IPS DF 4.7 (cell line): ENCODE measurements at regions not wholly inside any gene's neighbourhood (a gene's known extent, or its start where the extent isn't known, plus 50 kb on each side); places are given as distances from the start of the nearest gene placed in this dataset.

Source experiments
- DNase-seq: peaks from one replicate; pipeline ENCODE4 v3.0.0-alpha.2; 2013; ENCODE audit warnings: low spot score; ENCODE audit errors: extremely low read depth

DNA sequence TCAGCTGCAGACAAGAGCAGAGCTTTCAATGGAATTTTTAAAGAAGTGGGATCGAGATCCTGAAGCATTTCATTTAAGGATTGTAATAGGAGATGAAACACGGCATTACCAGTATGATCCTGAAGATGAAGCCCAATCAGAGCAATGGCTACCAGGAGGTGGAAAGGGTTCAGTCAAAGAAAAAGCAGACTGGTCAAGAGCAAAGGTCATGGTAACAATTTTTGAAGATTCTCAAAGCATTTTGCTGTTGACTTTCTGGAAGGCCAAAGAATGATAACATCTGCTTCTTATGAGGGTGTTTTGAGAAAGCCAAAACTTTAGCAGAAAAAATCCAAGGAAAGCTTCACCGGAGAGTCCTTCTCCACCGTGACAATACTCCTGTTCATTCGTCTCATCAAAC, 204.3 kb upstream of the EEA1 start:
- DNase-seq: no peak

DNA sequence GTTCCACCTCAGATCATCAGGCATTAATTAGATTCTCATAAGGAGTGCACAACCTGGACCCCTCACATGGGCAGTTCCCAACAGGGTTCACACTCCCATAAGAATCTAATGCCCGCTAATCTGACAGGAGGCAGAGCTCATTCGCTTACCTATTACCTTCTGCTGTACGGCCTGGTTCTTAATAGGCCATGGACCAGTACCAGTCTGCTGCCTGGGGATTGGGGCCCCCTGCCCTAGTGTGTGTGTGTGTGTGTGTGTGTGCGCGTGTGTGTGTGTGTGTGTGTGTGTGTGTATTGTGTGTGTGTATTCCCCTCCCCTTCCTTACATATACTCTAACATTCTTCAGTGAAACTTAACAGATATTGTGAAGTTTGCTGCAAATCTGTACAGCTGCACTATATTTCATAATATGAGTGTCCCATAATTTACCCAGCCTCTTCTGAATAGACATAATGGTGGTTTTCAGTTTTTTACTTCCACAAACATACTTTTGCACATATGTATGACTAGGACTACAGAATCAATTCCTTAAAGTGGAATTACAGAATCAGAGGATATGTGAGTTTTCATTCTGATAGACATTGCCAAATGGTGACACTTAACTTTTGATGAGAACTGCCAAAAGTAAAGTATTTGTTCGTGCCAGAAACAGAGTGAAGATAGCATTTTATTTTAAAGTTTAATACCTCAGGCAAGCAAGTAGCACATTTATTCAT, 205.2 kb upstream of the EEA1 start:
- DNase-seq: no peak

DNA sequence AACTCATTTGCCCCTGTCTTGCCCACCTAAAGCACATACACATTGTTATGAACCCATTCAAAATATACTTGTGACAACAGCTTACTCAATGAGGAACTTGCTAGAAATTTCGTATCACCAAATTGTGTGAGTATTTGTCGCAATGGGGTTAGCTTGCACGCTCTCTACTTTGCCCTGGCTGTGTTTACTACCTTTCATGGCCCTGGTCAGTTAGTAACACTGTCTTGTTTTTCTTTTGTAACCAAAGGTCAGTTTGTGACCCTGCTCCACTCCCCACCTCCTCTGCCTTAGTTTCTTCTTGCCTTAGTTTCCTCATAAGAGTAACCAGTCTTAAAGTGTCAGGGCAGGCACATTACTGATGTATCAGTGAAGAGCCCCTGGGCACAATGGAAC, 205.8 kb upstream of the EEA1 start:
- DNase-seq: no peak

DNA sequence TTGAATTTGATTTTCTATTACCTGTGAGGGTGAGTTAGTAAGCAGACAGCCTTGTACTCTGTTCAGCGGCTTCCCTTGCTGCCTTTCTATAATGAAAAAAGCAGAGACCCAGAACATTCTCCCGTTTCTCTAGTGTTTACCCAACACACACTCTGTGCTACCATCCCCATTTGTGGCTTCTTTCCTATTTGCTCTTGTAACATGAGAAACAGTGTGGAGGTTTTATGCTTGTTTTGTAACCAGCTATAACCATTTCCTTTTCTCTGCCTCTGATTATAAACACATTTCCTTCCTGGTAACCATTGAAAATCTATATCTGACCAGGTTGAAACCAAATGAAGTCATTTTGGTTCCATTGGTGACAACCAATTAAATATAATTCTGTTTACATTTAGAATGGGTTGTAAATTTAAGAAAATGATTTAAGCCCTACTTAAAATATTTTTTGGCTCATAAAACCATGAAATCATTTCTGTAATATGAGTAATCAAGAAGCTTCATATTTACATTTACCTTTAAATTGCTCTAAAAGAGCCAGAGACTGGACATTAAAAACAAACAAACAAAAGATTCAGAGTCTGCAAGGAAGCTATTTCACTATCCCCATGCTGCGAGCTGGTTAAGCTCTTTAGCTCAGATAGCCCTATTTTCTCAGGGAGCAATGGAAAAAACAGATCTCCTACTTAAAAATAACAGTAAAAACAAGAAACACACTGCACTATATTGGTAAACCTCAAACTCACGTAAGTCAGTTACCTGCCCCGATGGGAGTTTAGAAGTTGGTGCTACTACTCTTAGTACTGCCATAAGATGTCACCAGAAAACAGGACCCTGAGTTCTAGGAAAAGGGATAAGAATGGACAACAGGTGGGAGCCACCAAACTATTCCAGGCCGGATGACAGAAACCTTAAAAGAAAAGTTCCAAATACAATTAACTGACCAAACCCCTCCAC, 206.5 kb upstream of the EEA1 start:
- DNase-seq: no peak

DNA sequence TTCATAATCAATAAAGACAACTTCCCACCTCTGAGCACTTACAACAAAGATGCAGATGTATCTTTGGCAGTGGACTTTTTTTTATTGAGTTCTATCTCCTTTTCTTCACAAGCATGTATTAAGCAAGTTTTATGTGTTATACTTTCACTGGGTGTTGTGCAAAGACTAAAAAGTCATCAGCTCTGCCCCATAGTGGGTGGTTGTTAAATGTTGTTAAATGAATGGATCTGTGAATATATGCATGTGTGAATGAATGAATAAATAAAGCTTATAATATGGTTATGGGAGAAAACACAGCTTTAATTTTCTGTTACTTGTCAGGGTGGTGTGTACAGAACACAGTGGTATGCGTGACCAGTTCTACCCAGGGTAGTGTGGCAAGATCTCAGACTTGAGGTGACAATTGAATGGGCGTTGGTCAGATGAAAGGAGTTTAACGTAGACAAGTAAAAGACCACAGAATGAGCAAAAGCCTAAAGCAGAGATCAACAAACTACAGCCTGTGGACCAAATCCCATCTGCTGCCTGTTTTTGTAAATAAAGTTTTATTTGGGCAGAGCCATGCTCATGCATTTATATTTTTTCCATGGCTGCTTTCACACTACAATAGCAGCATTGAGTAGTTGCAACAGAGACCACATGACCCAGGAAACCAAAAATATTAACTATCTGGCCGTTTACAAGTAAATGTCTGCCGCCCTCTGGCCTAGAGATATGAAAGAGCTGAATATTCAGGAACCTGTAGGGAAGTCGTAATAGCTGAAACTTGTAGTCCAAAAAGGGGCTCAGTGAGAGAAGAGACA, 207.4 kb upstream of the EEA1 start:
- DNase-seq: no peak

DNA sequence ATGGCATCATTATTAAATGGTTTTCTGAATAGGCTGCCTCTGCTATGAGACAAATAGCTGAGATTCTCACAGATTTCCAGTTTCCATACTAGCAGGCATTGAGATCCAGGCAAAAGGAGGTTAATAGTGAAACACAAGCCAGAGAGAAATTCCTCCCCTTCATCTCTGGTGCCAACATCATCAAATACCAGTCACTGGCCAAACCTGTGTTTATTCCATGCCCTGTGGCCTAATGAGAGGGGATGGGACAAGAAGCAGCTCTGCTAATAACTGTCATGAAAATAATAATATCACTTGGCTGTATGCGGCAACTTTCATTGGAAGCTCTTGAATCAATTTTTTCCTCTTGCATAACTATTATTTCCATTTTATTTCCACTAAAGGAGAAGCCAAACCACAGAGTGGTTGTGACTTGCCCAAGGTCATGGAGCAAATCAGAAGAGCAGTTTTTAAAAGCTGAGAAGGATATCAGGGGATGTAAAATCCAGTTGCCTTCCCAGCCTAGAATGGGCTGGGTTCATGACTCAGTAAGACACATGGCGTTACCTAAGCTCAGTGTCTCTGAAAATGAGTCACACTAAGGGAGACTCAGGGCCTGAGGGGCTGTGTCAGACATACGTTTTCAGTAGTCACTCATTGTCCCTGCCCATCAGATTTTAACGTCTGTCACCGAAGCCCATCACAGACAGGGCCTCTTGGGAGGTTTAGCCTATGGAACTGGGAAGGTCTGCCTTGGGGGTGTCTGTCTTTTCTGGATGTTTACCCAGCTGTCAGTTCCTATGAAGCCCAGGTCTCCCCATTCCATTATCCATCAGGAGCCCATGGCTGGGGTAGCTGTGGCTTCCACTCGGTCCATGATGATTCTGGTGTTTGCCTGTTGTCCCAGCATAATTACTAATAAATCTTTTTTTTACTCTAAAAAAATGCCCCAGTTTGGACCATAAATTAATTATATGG, 208.8 kb upstream of the EEA1 start:
- DNase-seq: no peak

DNA sequence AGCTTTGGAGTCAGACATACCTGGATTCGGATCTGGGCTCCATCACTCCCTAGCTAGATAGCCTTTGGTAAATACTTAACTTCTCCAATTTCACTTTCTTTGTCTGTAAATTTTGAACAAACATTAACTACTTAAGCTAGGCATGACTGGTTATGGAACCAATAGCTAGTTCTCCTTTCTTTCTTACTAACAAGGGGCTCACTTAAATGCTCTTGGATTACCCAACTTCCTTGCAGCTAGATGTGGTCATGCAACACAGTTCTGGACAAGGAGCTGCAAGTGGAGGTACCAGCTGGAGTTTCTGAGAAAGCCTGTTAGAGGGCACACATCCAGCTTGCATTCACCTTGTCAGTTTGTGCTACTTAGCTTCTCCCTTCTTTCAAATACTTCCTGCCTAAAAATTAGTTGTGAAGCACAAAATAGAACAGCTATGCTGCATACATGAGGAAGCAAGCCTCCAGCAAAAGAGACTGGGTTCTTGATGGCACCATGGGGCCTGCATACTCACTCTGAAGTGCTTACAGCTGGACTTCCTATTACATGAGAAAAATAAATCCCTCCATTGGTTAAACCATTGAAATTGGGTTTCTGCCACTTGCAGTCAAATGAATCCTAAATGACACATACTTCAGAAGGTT, 210.1 kb upstream of the EEA1 start:
- no peak for DNase-seq

DNA sequence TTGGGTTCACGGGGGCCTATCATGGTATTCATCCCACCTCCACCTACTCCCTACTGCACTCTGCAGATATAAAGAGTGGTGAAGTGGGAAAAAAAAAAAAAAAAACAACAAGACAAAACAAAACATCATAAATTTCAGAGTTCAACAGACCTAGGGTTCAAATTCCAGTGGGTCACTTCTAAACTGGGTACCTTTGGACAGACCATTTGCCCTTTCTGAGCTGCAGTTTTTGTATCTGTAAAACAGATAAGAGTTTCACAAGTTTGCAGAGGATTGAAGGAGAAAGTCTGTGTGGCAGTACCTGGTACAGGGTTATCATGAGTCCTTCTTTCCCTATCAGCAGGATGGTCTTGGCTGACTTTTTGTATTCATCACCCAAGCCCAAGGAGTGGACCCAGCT, 211.2 kb upstream of the EEA1 start:
- no peak for DNase-seq

DNA sequence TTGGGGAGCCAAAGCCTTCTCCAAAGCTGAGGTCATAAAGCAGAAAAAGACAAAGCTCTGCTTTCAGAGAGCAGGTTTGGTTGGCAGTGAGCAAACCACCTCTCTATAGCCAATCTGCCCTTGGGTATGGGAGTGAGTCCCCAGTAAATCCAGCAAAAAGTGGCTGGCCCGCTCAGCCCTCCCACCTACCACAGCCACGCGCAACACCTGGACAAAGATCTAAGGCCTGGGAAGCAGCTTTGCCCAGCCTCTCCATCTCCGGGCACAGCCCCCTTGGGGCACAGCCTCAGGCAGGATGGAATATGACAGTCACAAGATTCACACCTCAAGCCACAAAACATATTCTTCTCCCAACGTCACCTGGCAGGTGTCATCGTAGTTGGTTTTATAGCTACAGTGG, 211.7 kb upstream of the EEA1 start:
- DNase-seq: no peak

DNA sequence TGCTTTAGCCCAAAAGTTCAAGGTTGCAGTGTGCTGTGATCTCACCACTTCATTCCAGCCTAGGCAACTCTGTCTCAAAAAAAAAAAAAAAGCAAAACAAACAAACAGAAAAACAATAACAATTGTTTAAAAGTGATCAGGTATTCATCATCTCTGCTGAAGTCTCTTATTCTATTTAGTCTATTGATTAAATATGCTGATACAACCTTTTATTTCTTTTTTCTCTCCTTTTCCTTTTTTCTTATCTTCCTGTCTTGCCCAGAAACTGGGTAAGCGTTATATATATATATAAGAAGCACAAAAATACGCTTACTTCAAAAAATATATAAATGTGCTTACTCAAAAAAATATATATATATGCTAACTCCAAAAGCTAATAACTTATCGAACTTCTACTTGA, 213.8 kb upstream of the EEA1 start:
- DNase-seq: no peak

DNA sequence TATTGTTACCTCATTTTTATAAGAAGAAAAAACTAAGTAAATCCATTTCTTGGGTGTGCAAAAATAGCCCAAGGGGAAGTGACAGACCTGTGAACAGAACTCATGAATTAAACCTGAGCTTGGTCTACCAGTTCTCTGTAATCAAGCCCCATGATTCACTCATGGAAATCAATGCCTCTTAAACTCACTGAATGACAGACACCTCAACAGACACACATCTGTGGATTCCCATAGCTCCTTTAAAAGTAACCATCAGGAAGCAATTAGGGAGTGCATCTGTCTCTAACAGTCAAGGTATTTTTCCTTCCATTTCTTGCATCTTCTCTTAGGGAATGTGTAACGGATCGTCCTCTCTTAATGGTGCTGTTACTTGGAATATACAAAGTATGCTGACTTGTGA, 215.0 kb upstream of the EEA1 start:
- DNase-seq: no peak

DNA sequence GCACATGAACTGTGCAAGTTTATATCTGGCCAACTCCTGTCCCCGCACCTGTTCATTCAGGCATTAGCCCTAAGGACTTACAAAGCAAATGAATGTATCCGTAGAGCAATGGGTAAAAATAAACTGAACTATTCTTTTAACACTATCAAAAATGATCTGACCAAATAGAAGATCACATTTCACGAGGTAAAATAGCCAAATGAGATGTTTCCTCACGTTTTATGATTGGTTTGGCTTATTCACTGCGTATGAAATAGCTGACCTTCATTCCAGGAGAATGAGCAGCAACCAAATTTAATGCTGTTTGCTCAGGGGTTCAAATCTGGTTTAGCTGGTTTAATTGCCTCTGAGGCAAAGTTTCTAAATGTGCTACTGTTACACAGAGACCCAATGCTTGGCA, 216.0 kb upstream of the EEA1 start:
- DNase-seq: no peak

DNA sequence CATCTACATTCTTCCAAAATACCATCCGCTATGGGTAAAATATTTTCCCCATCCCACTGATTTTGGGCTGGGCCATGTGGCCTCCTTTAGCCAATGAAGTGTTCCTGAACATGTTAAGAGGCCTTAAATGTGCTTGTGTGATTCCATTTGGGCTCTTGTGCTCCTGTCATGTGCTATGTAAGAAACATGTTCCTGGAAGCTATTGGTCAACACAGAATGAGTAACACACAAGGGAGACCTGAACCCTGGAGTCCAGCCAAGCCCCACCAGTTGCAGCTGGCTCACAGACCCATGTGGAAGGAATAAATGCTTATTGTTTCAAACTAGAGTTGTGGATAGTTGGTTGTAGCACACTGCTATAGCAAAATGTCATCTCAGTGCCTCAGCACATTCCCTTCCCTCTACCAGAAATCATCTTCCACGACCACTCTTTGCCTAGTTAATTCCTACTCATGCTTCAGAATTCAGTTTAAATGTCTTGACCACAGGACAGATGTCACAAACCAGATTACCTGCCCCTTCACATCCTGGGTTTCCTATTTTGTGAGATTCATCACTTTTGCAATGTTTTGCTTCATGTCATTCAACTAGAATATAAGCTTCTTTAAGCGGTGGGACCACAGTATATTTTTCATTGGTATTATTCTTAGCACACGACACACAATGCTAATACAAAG, 217.3 kb upstream of the EEA1 start:
- DNase-seq: no peak

DNA sequence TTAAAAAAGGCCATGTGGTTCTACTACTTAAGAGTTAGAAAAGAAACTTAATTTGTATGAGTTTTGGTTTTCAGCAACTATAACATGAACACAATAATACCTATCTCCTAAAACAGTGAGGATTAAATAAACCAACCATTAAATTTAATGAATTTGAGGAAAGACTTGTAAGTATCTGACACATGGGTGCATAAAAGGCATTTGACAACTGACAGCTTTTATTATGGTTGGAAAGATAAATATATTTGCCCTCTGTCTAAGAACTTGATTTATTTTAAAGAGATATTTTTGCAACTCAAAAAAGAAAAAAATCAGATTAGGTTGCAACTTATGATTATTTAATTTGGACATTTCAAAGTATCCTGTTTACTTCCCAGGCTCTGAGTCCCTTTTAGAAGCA, 217.9 kb upstream of the EEA1 start:
- DNase-seq: no peak

DNA sequence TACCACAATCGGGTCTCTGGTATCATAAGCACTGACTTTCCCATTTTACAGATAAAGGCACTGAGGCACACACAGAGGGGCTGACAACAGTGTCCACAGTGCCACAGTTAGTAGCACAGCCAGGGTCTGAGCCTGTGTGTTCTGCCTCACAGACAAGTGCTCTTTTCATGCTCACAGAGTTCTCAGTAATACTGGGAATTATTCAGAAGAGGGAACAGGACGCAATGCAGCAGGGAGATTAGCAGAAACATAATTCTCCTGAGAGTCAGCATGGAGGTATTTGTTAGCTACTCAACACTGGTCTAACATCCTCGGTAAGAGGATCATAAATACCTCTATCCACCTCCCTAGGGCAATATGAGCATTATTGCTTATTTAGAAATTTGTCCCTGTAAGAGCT, 219.3 kb upstream of the EEA1 start:
- DNase-seq: no peak

DNA sequence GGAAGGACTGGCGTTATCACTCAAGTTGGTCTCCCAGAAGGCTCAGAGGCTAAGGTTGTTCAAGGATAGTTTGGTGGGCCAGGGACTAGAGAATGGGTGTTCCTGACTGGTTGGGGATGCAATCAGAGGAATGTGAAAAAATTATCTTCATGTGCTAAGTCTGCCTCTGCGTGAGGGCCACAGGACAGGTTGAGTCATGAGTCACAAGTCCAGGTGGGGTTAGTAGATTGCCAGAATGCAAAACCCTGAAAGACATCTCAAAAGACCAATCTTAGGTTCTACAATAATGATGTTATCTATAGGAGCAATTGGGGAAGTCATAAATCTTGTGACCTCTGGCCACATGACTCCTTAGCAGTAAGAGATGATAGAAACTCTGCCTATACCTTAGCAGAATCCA, 220.1 kb upstream of the EEA1 start:
- no peak for DNase-seq

DNA sequence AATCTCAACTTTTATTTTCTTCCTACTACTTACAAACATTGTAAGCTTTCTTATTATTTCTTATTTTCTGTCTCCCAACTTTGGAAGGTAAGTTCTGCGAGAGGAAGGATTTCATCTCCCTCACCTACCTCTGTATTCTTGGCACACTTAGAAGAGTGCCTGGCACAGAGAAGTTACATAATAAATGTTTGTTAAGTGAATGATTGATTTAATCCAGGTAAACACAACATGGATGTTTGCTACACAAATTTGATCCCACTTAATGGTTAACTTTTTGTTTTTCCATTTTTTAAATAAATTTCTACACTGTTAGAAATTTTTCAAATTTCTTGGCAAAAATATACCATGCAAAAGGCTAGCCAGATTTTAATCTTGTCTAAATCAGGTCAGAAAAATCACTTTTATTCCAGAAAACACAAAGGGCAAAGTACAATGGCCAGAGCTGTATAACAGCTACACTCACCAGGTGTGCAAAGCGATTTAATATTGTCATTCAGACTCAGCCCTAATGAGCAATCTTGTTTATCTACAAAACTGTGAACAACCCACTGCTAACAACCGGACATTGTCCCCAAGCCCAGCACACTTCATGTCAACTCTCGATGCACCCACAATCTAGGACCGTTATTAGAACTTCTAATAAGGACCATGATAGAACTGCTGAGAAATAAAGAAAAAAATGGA, 222.1 kb upstream of the EEA1 start:
- no peak for DNase-seq

DNA sequence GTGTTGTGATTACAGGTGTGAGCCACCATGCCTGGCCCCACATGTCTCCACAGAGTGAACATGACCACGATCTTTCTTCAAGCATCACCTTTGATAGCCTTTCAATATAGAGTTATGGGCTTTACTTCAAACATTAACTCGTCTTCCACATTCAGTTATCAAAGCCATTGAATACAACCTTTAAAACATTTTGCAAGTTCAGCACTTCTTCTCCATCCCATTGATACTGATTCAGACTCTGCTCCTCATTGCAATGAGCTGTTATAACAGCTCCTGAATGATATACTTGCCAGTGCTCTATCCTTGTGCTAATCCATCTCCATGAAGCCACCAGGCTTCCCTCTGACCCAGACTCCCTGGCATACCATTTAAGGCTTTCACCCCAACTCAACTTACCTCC, 223.5 kb upstream of the EEA1 start:
- DNase-seq: no peak

DNA sequence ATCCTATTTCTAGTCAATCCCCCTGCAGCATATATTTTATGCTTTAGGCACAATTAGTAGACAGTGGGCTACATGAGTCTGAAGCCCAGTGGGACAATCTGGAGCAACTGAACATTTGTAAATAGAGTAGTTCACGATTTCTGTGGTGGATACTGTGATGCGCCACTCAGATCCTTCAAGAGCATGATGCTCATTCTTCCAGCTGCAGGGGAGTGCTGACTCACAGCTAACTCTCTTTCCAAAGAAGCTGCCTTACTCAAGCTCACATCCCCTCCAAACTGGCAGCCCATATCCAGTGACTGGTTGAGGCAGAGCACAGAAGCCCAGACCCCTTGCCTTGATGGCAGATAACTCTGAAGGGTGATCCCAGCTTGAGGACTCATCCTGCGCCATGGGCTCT, 224.2 kb upstream of the EEA1 start:
- no peak for DNase-seq
